Neural cell (in vitro differentiated cells): ENCODE measurements at regions not wholly inside any gene's neighbourhood (a gene's known extent, or its start where the extent isn't known, plus 50 kb on each side); places are given as distances from the start of the nearest gene placed in this dataset.

Experiments used
- H2AFZ ChIP-seq: fragments of 200-600, 300-800 bp; sonication (generic), shearing (Covaris generic); 2 replicates; pipeline ENCODE4 v1.6.0; 2014; ENCODE audit warnings: low read depth, mild to moderate bottlenecking, antibody characterized with exemption, low read length, moderate library complexity
- H3F3A ChIP-seq: fragments of 200-600 bp; shearing (Covaris generic); 2 replicates; pipeline ENCODE4 v1.6.1; 2016; ENCODE audit warnings: mild to moderate bottlenecking, moderate library complexity, mixed read lengths, antibody characterized with exemption, low read length; ENCODE audit not compliant: insufficient read depth, poor library complexity, severe bottlenecking
- H3K27ac ChIP-seq: fragments of 200-600, 300-800 bp; sonication (generic), shearing (Covaris generic); 2 replicates; pipeline ENCODE4 v1.5.1; 2014; ENCODE audit warnings: mild to moderate bottlenecking, low read length, moderate library complexity
- H3K27me3 ChIP-seq: fragments of 300-800, 200-600 bp; sonication (generic), shearing (Covaris generic); 2 replicates; pipeline ENCODE4 v1.6.0; 2014; ENCODE audit warnings: mild to moderate bottlenecking, low read depth, low read length, moderate library complexity; ENCODE audit not compliant: insufficient read depth
- H3K36me3 ChIP-seq: fragments of 300-800, 200-600 bp; sonication (generic), shearing (Covaris generic); 2 replicates; pipeline ENCODE4 v1.5.1; 2014; ENCODE audit warnings: mild to moderate bottlenecking, antibody characterized with exemption, low read length, moderate library complexity; ENCODE audit not compliant: insufficient read depth
- H3K4me2 ChIP-seq: fragments of 300-800, 200-600 bp; sonication (generic), shearing (Covaris generic); 2 replicates; pipeline ENCODE4 v1.6.0; 2014; ENCODE audit warnings: mild to moderate bottlenecking, low read length
- H3K4me3 ChIP-seq: fragments of 300-800, 200-600 bp; sonication (generic), shearing (Covaris generic); 2 replicates; pipeline ENCODE4 v1.5.1; 2014; ENCODE audit warnings: mild to moderate bottlenecking, low read length, moderate library complexity
- H3K79me2 ChIP-seq: fragments of 200-600 bp; shearing (Covaris generic); replicated peaks from 2 replicates; pipeline ENCODE4 v1.6.0; 2014; ENCODE audit warnings: mild to moderate bottlenecking, low read length, moderate library complexity; ENCODE audit not compliant: insufficient read depth
- H3K9ac ChIP-seq: fragments of 300-800, 200-600 bp; sonication (generic), shearing (Covaris generic); 2 replicates; pipeline ENCODE4 v1.6.1; 2016; ENCODE audit warnings: mild to moderate bottlenecking, low read length, mixed read lengths
- H3K9me2 ChIP-seq: fragments of 200-600 bp; shearing (Covaris generic); 2 replicates; pipeline ENCODE4 v1.6.1; 2016; ENCODE audit warnings: mild to moderate bottlenecking, low read length, mixed read lengths; ENCODE audit not compliant: insufficient read depth
- H3K9me3 ChIP-seq: fragments of 200-600, 300-800 bp; sonication (generic), shearing (Covaris generic); 2 replicates; pipeline ENCODE4 v1.6.1; 2016; ENCODE audit warnings: mild to moderate bottlenecking, mixed run types, low read length, moderate library complexity, mixed read lengths
- H4K20me1 ChIP-seq: fragments of 200-600 bp; shearing (Covaris generic); 2 replicates; pipeline ENCODE4 v1.6.1; 2016; ENCODE audit warnings: mild to moderate bottlenecking, mixed run types; ENCODE audit not compliant: insufficient read depth
- EP300 ChIP-seq: fragments of 450-650 bp; conservative IDR thresholded peaks from 2 replicates; pipeline ENCODE4 v1.6.1; 2014; ENCODE audit warnings: antibody characterized with exemption, mild to moderate bottlenecking, moderate library complexity; ENCODE audit not compliant: poor library complexity, severe bottlenecking
- EZH2 ChIP-seq: fragments of 200-600, 300-800 bp; shearing (Covaris generic), sonication (generic); IDR thresholded peaks from 2 replicates; pipeline ENCODE4 v1.6.1; 2014; ENCODE audit warnings: antibody characterized with exemption, low read length, borderline replicate concordance, mild to moderate bottlenecking; ENCODE audit not compliant: insufficient read depth, poor library complexity, severe bottlenecking
- MXI1 ChIP-seq: fragments of 450-650 bp; conservative IDR thresholded peaks from 2 replicates; pipeline ENCODE4 v1.6.1; 2014; ENCODE audit warnings: antibody characterized with exemption, mild to moderate bottlenecking; ENCODE audit not compliant: poor library complexity, severe bottlenecking
- POLR2AphosphoS5 ChIP-seq: IDR thresholded peaks from 2 replicates; pipeline ENCODE4 v1.6.1; 2012
- RAD21 ChIP-seq: fragments of 450-650 bp; conservative IDR thresholded peaks from 2 replicates; pipeline ENCODE4 v1.6.1; 2014; ENCODE audit warnings: antibody characterized with exemption, mild to moderate bottlenecking, moderate library complexity
- SMC3 ChIP-seq: fragments of 450-650 bp; conservative IDR thresholded peaks from 2 replicates; pipeline ENCODE4 v1.6.1; 2014; ENCODE audit warnings: antibody characterized with exemption, mild to moderate bottlenecking, moderate library complexity; ENCODE audit not compliant: poor library complexity
- TAF1 ChIP-seq: IDR thresholded peaks from 2 replicates; pipeline ENCODE4 v1.6.1; 2012; ENCODE audit warnings: low read depth
- TF ChIP-seq, protein P1 (sequence below): fragments of 450-650 bp; IDR thresholded peaks from 2 replicates; pipeline ENCODE4 v1.5.1; 2014; ENCODE audit warnings: antibody characterized with exemption, mild to moderate bottlenecking, moderate library complexity; ENCODE audit not compliant: poor library complexity, severe bottlenecking
- TF ChIP-seq, protein P2 (sequence below): IDR thresholded peaks from 2 replicates; pipeline ENCODE4 v1.6.1; 2012; ENCODE audit warnings: borderline replicate concordance

DNA sequence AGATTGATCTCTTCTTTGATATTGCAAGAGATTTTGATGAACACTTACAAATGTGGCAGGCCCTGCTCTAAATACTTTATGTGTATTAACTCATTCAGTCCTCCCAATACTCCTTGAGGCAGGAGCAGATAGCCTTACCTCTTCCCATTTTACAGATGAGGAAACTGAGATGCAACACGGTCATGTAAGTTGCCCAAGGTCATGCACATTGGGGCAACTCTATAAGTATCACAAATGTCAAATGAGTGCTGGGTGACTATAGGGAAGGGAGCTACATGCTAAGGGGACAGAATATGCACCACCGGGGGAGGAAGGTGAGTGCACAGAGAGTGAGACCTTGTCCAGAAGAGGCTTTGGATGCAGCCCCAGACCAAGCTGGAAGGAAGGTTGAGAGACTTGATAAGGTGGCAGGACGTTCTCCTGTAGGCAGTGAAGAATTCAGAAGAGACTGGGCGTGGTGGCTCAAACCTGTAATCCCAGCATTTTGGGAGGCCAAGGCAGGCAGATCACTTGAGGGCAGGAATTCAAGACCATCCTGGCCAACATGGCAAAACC lies 132.3 kb upstream of the PWP1 start:
- H4K20me1 ChIP-seq, result no peaks in the 10 kb centered on the region
- H3K9me2 ChIP-seq, result no peaks in the 10 kb centered on the region
- TF ChIP-seq MXI1 (no peak), POLR2AphosphoS5 (no peak), EP300 (no peak), TAF1 (no peak), RAD21 (no peak), SMC3 (no peak), EZH2 (no peak)
- TF ChIP-seq, protein P1, sequence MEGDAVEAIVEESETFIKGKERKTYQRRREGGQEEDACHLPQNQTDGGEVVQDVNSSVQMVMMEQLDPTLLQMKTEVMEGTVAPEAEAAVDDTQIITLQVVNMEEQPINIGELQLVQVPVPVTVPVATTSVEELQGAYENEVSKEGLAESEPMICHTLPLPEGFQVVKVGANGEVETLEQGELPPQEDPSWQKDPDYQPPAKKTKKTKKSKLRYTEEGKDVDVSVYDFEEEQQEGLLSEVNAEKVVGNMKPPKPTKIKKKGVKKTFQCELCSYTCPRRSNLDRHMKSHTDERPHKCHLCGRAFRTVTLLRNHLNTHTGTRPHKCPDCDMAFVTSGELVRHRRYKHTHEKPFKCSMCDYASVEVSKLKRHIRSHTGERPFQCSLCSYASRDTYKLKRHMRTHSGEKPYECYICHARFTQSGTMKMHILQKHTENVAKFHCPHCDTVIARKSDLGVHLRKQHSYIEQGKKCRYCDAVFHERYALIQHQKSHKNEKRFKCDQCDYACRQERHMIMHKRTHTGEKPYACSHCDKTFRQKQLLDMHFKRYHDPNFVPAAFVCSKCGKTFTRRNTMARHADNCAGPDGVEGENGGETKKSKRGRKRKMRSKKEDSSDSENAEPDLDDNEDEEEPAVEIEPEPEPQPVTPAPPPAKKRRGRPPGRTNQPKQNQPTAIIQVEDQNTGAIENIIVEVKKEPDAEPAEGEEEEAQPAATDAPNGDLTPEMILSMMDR, result no peak
- TF ChIP-seq, protein P2, sequence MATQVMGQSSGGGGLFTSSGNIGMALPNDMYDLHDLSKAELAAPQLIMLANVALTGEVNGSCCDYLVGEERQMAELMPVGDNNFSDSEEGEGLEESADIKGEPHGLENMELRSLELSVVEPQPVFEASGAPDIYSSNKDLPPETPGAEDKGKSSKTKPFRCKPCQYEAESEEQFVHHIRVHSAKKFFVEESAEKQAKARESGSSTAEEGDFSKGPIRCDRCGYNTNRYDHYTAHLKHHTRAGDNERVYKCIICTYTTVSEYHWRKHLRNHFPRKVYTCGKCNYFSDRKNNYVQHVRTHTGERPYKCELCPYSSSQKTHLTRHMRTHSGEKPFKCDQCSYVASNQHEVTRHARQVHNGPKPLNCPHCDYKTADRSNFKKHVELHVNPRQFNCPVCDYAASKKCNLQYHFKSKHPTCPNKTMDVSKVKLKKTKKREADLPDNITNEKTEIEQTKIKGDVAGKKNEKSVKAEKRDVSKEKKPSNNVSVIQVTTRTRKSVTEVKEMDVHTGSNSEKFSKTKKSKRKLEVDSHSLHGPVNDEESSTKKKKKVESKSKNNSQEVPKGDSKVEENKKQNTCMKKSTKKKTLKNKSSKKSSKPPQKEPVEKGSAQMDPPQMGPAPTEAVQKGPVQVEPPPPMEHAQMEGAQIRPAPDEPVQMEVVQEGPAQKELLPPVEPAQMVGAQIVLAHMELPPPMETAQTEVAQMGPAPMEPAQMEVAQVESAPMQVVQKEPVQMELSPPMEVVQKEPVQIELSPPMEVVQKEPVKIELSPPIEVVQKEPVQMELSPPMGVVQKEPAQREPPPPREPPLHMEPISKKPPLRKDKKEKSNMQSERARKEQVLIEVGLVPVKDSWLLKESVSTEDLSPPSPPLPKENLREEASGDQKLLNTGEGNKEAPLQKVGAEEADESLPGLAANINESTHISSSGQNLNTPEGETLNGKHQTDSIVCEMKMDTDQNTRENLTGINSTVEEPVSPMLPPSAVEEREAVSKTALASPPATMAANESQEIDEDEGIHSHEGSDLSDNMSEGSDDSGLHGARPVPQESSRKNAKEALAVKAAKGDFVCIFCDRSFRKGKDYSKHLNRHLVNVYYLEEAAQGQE, result no peak
- H3K9me3 ChIP-seq, result no peaks in the 10 kb centered on the region
- no peaks in the 10 kb centered on the region for H3K79me2 ChIP-seq
- no peaks in the 10 kb centered on the region for H3K27me3 ChIP-seq
- H3K9ac ChIP-seq, result no peak overlapping the region
- H2AFZ ChIP-seq, result no peak overlapping the region
- no peaks in the 10 kb centered on the region for H3F3A ChIP-seq
- H3K4me2 ChIP-seq, result no peak overlapping the region
- no peak overlapping the region for H3K27ac ChIP-seq
- no peak overlapping the region for H3K4me3 ChIP-seq
- H3K36me3 ChIP-seq, result no peaks in the 10 kb centered on the region

DNA sequence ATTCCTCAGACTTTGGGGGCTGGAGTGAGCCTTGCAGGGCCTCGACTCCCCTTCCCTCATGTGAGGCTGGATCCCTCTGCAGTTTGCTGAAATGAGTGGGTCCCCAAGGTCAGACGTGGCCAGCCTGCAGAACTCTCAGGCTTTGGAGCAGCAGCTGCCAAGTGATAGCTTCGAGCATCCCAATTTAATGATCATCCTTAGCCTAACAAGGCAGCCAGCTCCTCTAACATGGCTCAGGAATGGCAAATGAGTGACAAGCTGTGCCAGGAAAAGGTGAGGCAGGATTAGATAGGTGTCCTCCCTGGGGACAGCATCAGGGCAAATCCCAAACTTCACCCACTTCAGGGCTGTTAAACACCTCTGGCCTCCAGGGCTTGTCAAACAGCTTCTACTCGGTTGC lies 130.7 kb upstream of the PWP1 start:
- TF ChIP-seq, protein P2, result no peak
- TF ChIP-seq TAF1, result no peak
- TF ChIP-seq POLR2AphosphoS5, result no peak
- no peak for TF ChIP-seq MXI1
- no peak for TF ChIP-seq EZH2
- TF ChIP-seq RAD21, result no peak
- TF ChIP-seq EP300, result no peak
- TF ChIP-seq, protein P1, result no peak
- TF ChIP-seq SMC3, result no peak
- Histone ChIP-seq H3K9ac (no peak overlapping the region), H3K4me2 (no peak overlapping the region), H3K9me3 (no peaks in the 10 kb centered on the region), H3K4me3 (no peak overlapping the region), H3K79me2 (no peaks in the 10 kb centered on the region), H3K36me3 (no peaks in the 10 kb centered on the region), H3K27ac (no peak overlapping the region), H2AFZ (no peak overlapping the region), H3K9me2 (no peaks in the 10 kb centered on the region), H3F3A (no peaks in the 10 kb centered on the region), H3K27me3 (no peaks in the 10 kb centered on the region), H4K20me1 (no peaks in the 10 kb centered on the region)
